ENCODE measurements at regions not wholly inside any gene's neighbourhood (a gene's known extent, or its start where the extent isn't known, plus 50 kb on each side); places are given as distances from the start of the nearest gene placed in this dataset.

GRCh38 chr18:42484648-42485047 lies 529.6 kb downstream of the PIK3C3 start:
- H3K4me3 ChIP-seq: no peak overlapping the region
- H3K4me2 ChIP-seq: no peak overlapping the region
- no peak overlapping the region for H3K27ac ChIP-seq
- no peaks in the 10 kb centered on the region for H3F3A ChIP-seq (ENCODE audit: low read depth)
- no peak overlapping the region for H2AFZ ChIP-seq (replicated peaks)
- no peaks in the 10 kb centered on the region for H3K9me3 ChIP-seq (ENCODE audit: low read depth)
- H3K9me3 Mint-ChIP-seq: peaks cover 23% of the 10 kb centered on the region
- no peaks in the 10 kb centered on the region for H3K27me3 ChIP-seq
- H3K36me3 ChIP-seq: no peaks in the 10 kb centered on the region
- H3K4me1 ChIP-seq: no peaks in the 10 kb centered on the region
- H3K4me3 Mint-ChIP-seq: no peak overlapping the region
- H3K4me1 Mint-ChIP-seq: peaks cover 6% of the 10 kb centered on the region
- no peaks in the 10 kb centered on the region for H3K79me2 ChIP-seq (ENCODE audit: low read depth)
- TF ChIP-seq, protein P1, sequence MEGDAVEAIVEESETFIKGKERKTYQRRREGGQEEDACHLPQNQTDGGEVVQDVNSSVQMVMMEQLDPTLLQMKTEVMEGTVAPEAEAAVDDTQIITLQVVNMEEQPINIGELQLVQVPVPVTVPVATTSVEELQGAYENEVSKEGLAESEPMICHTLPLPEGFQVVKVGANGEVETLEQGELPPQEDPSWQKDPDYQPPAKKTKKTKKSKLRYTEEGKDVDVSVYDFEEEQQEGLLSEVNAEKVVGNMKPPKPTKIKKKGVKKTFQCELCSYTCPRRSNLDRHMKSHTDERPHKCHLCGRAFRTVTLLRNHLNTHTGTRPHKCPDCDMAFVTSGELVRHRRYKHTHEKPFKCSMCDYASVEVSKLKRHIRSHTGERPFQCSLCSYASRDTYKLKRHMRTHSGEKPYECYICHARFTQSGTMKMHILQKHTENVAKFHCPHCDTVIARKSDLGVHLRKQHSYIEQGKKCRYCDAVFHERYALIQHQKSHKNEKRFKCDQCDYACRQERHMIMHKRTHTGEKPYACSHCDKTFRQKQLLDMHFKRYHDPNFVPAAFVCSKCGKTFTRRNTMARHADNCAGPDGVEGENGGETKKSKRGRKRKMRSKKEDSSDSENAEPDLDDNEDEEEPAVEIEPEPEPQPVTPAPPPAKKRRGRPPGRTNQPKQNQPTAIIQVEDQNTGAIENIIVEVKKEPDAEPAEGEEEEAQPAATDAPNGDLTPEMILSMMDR (IDR thresholded peaks at IDR 0.05): no peak
- TF ChIP-seq EZH2phosphoT487 (IDR thresholded peaks at IDR 0.05) (no peak), EZH2 (IDR thresholded peaks at IDR 0.05) (no peak)
- no peaks in the 10 kb centered on the region for H3K27me3 Mint-ChIP-seq (ENCODE audit: insufficient read depth, low read depth)
- H3K9ac ChIP-seq: no peak overlapping the region
- H3K27ac Mint-ChIP-seq: no peak overlapping the region
- DNase-seq (ENCODE audit: low spot score): no peak
- H4K20me1 ChIP-seq (ENCODE audit: low read depth): no peaks in the 10 kb centered on the region
- H3K36me3 Mint-ChIP-seq: peaks cover 6% of the 10 kb centered on the region

DNA sequence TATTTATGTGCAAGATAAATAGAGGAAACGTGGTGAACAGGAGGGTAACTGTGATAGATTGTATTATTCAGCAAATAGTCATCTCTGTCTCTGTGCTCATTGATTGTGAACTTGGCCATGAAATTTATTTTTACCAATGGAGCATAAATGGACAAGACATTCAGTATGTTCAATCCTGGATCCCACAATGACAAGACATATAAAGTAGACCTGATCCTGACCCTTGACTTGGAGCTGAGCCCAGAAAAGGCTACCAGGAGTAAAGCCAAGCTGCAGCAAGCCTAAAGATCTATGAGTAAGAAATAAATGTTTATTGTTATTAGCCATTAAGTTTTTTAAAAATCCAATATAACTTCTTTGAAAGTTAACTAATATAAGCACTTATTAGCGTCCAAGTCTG lies 531.2 kb downstream of the PIK3C3 start:
- Mint-ChIP-seq H3K9me3 (peaks cover 23% of the 10 kb centered on the region), H3K27ac (no peak overlapping the region), H3K4me1 (no peaks in the 10 kb centered on the region), H3K4me3 (no peak overlapping the region), H3K27me3 (ENCODE audit: insufficient read depth, low read depth) (no peaks in the 10 kb centered on the region), H3K36me3 (peaks cover 6% of the 10 kb centered on the region)
- H4K20me1 ChIP-seq (ENCODE audit: low read depth): no peaks in the 10 kb centered on the region
- TF ChIP-seq EZH2phosphoT487 (IDR thresholded peaks at IDR 0.05) (no peak), EZH2 (IDR thresholded peaks at IDR 0.05) (no peak)
- TF ChIP-seq, protein P1 (IDR thresholded peaks at IDR 0.05): no peak
- no peaks in the 10 kb centered on the region for H3K79me2 ChIP-seq (ENCODE audit: low read depth)
- no peak overlapping the region for H3K27ac ChIP-seq
- H3K9me3 ChIP-seq (ENCODE audit: low read depth): no peaks in the 10 kb centered on the region
- no peaks in the 10 kb centered on the region for H3K4me1 ChIP-seq
- H2AFZ ChIP-seq (replicated peaks): no peak overlapping the region
- no peak overlapping the region for H3K9ac ChIP-seq
- H3F3A ChIP-seq (ENCODE audit: low read depth): no peaks in the 10 kb centered on the region
- no peak overlapping the region for H3K4me2 ChIP-seq
- H3K36me3 ChIP-seq: no peaks in the 10 kb centered on the region
- DNase-seq (ENCODE audit: low spot score): no peak
- no peaks in the 10 kb centered on the region for H3K27me3 ChIP-seq
- H3K4me3 ChIP-seq: no peak overlapping the region

GRCh38 chr18:42508683-42509296 lies 553.8 kb downstream of the PIK3C3 start:
- Histone ChIP-seq H4K20me1 (ENCODE audit: low read depth) (no peaks in the 10 kb centered on the region), H3K27ac (no peak overlapping the region), H3K36me3 (no peaks in the 10 kb centered on the region), H3K4me1 (no peaks in the 10 kb centered on the region), H3K9me3 (ENCODE audit: low read depth) (no peaks in the 10 kb centered on the region), H3F3A (ENCODE audit: low read depth) (no peaks in the 10 kb centered on the region), H3K9ac (no peak overlapping the region), H2AFZ (replicated peaks) (no peak overlapping the region), H3K4me2 (no peak overlapping the region), H3K27me3 (no peaks in the 10 kb centered on the region), H3K79me2 (ENCODE audit: low read depth) (no peaks in the 10 kb centered on the region), H3K4me3 (no peak overlapping the region)
- H3K9me3 Mint-ChIP-seq: peaks cover 2% of the 10 kb centered on the region
- no peak overlapping the region for H3K27ac Mint-ChIP-seq
- H3K36me3 Mint-ChIP-seq: no peaks in the 10 kb centered on the region
- TF ChIP-seq EZH2phosphoT487 (IDR thresholded peaks at IDR 0.05) (no peak), EZH2 (IDR thresholded peaks at IDR 0.05) (no peak)
- TF ChIP-seq, protein P1 (IDR thresholded peaks at IDR 0.05): no peak
- DNase-seq (ENCODE audit: low spot score): no peak
- H3K4me3 Mint-ChIP-seq: no peak overlapping the region
- H3K27me3 Mint-ChIP-seq (ENCODE audit: insufficient read depth, low read depth): no peaks in the 10 kb centered on the region
- H3K4me1 Mint-ChIP-seq: peaks cover 14% of the 10 kb centered on the region

All from neural progenitor cell (in vitro differentiated cells).